Right lobe of liver (tissue), 6 donors: ENCODE measurements at regions not wholly inside any gene's neighbourhood (a gene's known extent, or its start where the extent isn't known, plus 50 kb on each side); places are given as distances from the start of the nearest gene placed in this dataset.

Source experiments
- ATAC-seq, 4 donors: fragments of 200-7000 bp; cut with Tn5 transposase; one replicate each; pipeline ENCODE4 v1.9.1; 2020; ENCODE audit warnings: mild to moderate bottlenecking in 4 of 4, moderate library complexity in 4 of 4
- DNase-seq, 3 donors: peaks; one replicate each; pipeline ENCODE4 v3.0.0-alpha.2; 2020
- H3K27ac ChIP-seq, 3 donors: fragments of 200-600 bp; one replicate each; pipeline ENCODE4 v1.8.0; 2022
- H3K27me3 ChIP-seq, 2 donors: fragments of 200-600 bp; one replicate each; pipeline ENCODE4 v1.8.0; 2022
- H3K36me3 ChIP-seq, 4 donors: fragments of 200-600 bp; sonication (generic) in 1 of 4; one replicate each; pipeline versions ENCODE4 v1.5.1 to v1.8.0; 2017 to 2022; ENCODE audit warnings: control low read depth in 1 of 4
- H3K4me1 ChIP-seq, 4 donors: fragments of 200-600 bp; sonication (generic) in 1 of 4; one replicate each; pipeline versions ENCODE4 v1.5.1 to v1.8.0; 2017 to 2022; ENCODE audit warnings: control low read depth in 1 of 4
- H3K4me3 ChIP-seq, 3 donors: fragments of 200-600 bp; one replicate each; pipeline ENCODE4 v1.8.0; 2022
- H3K9me3 ChIP-seq, 4 donors: fragments of 200-600 bp; sonication (generic) in 1 of 4; one replicate each; pipeline versions ENCODE4 v1.5.1 to v1.8.0; 2017 to 2022; ENCODE audit warnings: control low read depth in 1 of 4
- POLR2A ChIP-seq: fragments of 450-650 bp; IDR thresholded peaks from one replicate; pipeline ENCODE4 v1.6.1; 2017; ENCODE audit warnings: antibody characterized with exemption, mild to moderate bottlenecking
- WGBS: methylation state at CpG from one replicate; pipeline ENCODE4 v1.1.6; 2018; ENCODE audit warnings: low coverage, low lambda C conversion rate; ENCODE audit not compliant: insufficient coverage; ENCODE audit errors: missing lambda C conversion rate; 5-methylcytosine and 5-hydroxymethylcytosine counted together
- intact Hi-C, 2 donors: fragments of 100-400 bp; cut with DNase I; formaldehyde crosslinking; loops; one replicate each; pipeline versions ENCODE4 v1.11.2 to v1.14.1; 2022
- TF ChIP-seq, protein P1 (sequence below), 4 donors: fragments of 200-600 bp in 3 of 4; fragments of 450-650 bp in 1 of 4; IDR thresholded peaks; one replicate each; pipeline versions ENCODE4 v1.5.1 to v1.8.0; 2016 to 2022; ENCODE audit warnings: antibody characterized with exemption in 4 of 4, mild to moderate bottlenecking in 2 of 4
- donor health status: DM: no; HTN: yes; CAD: no.
- donor health status: DM: no; HTN: no; CAD: no.
- donor health status: DM: no; HTN: no; CAD: no.
- donor health status: DM: no; HTN: yes; CAD: no.
- donor health status: DM: no; HTN: yes; CAD: no.

DNA sequence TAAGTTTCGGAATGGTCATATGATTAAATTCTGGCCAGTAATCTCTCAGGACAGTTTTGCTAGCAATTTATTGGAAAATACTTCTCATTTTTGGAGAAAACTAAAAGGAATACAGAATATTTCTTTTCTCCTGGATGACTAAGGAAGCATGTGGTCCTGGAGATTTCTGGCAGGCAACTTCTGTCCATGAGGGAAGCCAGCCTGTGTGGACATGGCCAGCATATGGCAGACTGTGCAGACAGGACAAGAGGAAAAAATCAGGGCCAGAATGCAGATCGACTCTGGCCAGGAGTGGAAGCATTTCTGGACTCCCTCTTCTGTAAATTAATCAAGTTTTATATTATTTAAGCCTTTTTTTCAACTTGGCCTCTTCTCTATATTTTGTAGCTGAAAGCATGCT lies 100.4 kb upstream of the CDH18 start:
- no peak overlapping the region for H3K4me3 ChIP-seq
- intact Hi-C loops = no loop called here
- no peak for DNase-seq
- no peak for ATAC-seq
- H3K36me3 ChIP-seq = no peaks in the 10 kb centered on the region
- no peaks in the 10 kb centered on the region for H3K4me1 ChIP-seq
- no peaks in the 10 kb centered on the region for H3K27me3 ChIP-seq
- no peaks in the 10 kb centered on the region for H3K9me3 ChIP-seq
- no peak overlapping the region for H3K27ac ChIP-seq
- 35% methylated on average over 2 of the region's 2 CpGs for WGBS
- TF ChIP-seq POLR2A = no peak
- TF ChIP-seq, protein P1, sequence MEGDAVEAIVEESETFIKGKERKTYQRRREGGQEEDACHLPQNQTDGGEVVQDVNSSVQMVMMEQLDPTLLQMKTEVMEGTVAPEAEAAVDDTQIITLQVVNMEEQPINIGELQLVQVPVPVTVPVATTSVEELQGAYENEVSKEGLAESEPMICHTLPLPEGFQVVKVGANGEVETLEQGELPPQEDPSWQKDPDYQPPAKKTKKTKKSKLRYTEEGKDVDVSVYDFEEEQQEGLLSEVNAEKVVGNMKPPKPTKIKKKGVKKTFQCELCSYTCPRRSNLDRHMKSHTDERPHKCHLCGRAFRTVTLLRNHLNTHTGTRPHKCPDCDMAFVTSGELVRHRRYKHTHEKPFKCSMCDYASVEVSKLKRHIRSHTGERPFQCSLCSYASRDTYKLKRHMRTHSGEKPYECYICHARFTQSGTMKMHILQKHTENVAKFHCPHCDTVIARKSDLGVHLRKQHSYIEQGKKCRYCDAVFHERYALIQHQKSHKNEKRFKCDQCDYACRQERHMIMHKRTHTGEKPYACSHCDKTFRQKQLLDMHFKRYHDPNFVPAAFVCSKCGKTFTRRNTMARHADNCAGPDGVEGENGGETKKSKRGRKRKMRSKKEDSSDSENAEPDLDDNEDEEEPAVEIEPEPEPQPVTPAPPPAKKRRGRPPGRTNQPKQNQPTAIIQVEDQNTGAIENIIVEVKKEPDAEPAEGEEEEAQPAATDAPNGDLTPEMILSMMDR (IDR thresholded peaks at IDR 0.05) = no peak

DNA sequence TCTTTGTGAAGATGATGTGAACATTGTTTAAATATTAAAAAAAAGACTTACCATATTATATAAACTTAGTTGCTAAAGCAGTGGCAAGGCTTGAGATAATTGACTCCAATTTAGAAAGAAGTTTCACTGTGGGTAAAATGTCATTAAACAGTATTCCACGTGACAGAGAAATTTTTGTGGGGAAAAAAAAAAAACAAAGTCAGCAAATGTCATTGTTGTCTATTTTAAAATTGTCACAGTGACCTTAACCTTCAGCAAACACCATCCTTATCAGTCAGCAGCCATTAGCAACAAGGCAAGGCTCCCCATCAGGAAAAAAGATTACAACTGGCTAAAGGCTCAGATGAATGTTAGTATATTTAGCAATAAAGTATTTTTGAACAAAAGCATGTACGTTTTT lies 99.3 kb upstream of the CDH18 start:
- TF ChIP-seq, protein P1 (IDR thresholded peaks at IDR 0.05) = no peak
- TF ChIP-seq POLR2A = no peak
- intact Hi-C loops = no loop called here
- Histone ChIP-seq H3K27me3 (no peaks in the 10 kb centered on the region), H3K27ac (no peak overlapping the region), H3K36me3 (no peaks in the 10 kb centered on the region), H3K4me3 (no peak overlapping the region), H3K4me1 (no peaks in the 10 kb centered on the region), H3K9me3 (no peaks in the 10 kb centered on the region)
- no peak for DNase-seq
- no peak for ATAC-seq
- whole genome bisulfite sequencing = 12% methylated on average over 2 of the region's 2 CpGs

DNA sequence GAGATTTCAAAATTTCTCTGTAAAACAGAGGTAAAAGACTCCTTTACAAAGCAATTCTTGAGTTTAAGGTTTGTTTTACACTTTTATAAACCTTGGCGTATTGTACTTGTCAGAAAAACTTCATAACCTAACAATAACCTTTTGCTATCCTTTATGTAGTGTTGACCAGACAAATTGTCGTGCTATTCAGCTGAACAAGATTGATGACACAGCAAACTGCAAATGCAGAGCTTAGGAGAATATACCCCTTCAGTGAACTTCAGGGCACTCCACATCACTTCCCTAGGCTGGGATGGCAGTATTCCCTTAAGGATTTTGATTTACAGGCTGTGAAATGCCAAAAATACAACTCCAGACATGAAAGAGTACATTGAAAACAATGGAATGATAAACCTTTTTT lies 89.2 kb upstream of the CDH18 start:
- Histone ChIP-seq H3K4me1 (no peaks in the 10 kb centered on the region), H3K27ac (no peak overlapping the region), H3K36me3 (no peaks in the 10 kb centered on the region), H3K27me3 (no peaks in the 10 kb centered on the region), H3K4me3 (no peak overlapping the region), H3K9me3 (no peaks in the 10 kb centered on the region)
- no peak for DNase-seq
- TF ChIP-seq, protein P1 (IDR thresholded peaks at IDR 0.05) = no peak
- no peak for TF ChIP-seq POLR2A
- intact Hi-C loops = no loop called here
- WGBS = 28% methylated on average over 2 of the region's 2 CpGs
- no peak for ATAC-seq

DNA sequence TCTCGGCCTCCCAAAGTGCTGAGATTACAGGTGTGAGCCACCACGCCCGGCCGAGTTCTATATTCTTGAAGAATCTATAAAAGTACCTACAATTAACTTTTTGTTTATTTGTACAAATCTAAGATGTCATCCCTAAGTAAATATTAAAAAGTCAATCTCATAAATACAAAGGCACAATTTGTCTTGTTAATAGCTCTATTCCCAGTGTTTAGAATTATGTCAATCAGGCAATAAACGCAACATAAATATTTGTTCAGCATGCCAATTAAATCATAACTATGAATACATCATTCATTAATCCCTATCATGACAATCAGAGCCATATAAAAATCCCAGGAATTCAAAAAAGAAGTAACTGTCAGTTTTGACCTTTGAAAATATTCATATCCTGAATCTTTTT lies 68.9 kb upstream of the CDH18 start:
- WGBS = 60% methylated on average over 5 of the region's 5 CpGs
- H3K4me3 ChIP-seq = no peak overlapping the region
- H3K27me3 ChIP-seq = no peaks in the 10 kb centered on the region
- TF ChIP-seq, protein P1 (IDR thresholded peaks at IDR 0.05) = no peak
- TF ChIP-seq POLR2A = no peak
- no peak for ATAC-seq
- H3K9me3 ChIP-seq = no peaks in the 10 kb centered on the region
- H3K27ac ChIP-seq = no peak overlapping the region
- no peak for DNase-seq
- no peaks in the 10 kb centered on the region for H3K4me1 ChIP-seq
- intact Hi-C loops = no loop called here
- no peaks in the 10 kb centered on the region for H3K36me3 ChIP-seq

DNA sequence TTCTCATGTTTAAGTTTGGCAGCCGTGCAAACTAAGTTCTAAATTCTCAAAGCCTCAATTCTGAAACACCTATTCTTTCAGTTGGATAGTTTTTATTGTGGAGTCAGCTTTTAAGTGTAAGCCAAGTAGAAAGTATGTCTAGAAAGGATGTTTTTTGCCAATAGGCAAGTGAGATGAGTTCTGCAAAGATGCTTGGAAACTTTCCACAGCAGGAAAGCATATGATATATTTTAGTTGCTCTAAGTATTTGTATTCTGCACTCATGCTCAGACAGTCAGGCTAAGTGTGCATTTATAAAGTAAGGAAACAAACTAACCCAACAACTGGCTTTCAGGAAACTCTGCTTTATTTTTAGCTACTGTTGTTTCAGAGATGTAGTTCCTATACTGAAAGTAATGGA lies 67.3 kb upstream of the CDH18 start:
- Histone ChIP-seq H3K4me3 (no peak overlapping the region), H3K27me3 (no peaks in the 10 kb centered on the region), H3K36me3 (no peaks in the 10 kb centered on the region), H3K9me3 (no peaks in the 10 kb centered on the region), H3K4me1 (no peaks in the 10 kb centered on the region), H3K27ac (no peak overlapping the region)
- DNase-seq (no peak), ATAC-seq (no peak)
- TF ChIP-seq, protein P1 (IDR thresholded peaks at IDR 0.05) = no peak
- no peak for TF ChIP-seq POLR2A
- intact Hi-C loops = no loop called here
- 56% methylated on average over 1 of the region's 1 CpG for WGBS
